ENCODE measurements at regions not wholly inside any gene's neighbourhood (a gene's known extent, or its start where the extent isn't known, plus 50 kb on each side); places are given as distances from the start of the nearest gene placed in this dataset.

DNA sequence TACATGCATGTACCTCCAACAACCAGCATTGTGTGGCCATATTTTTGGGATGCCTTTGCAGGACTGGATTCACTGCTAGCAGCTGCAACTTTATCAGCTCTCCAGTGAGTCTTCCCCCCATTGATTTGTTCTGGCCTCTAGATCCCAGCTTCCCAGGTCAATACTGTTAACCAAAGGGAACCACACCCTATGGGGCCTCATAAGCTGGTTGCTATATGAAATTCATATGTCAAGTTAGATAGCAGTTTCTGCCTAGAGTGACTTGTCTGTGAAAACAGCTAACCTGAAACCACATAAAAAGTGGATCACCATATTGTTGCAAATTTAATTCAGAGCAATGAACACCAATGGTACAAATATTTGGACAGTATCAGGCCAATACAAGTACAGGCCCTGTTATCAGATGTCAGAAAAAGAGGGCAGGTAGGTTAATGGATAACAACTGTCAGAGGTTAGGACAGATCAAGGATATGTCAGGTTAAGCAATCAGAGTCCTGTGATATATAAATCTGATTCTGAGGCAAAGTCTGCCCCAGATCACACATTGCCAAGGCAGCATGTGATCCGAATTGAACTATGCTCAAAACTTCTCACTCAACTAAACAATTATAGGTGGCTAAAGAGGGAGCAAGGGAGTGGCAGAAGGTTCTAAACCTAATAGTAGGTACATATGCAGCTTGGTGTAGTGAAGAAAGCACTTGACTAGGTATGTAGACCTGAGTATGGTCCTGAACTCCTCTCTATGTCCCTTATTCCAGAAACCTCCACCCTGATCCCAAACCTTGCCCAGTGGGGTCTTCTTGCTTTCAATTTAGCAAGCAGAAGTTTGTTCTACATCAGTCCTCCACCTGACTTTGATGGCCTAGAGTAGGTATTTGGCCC lies 94.7 kb upstream of the FOXN2 start:
- peak in 1 of 2 experiments; percentile 31 for DNase-seq
- intact Hi-C loops (cut with micrococcal nuclease; ENCODE audit: unreplicated experiment), result loop anchor here (10.0 kb wide), 1 partner anchor 205 kb away; no protein-coding TSS in a partner anchor

DNA sequence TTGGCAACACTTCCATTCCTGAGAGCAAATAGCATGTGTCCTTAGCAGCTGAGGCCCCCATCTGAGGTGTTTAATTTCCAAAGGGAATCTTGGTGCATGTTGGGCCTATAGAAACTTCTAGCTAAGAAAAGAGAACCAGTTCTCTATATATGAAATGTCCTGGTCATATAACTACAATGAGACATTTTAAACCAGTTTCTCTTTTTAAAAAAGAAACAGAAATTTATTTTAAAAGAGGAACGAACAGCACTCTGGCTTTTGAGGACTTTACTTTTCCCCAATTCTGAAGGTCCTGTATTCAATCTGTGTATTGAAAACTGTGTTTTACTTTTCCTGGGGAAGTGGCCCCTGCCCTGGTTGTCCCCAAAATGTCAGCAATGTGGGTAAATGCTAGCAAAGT lies 94.0 kb upstream of the FOXN2 start:
- H3K27ac Mint-ChIP-seq (ENCODE audit: unreplicated experiment), result no peak overlapping the region
- POLR2A ChIA-PET, result no interaction called here
- no peaks in the 10 kb centered on the region for H3K9me3 ChIP-seq
- BruUV-seq (replicated peaks), result TSS peak; percentile 74
- TF ChIP-seq, protein P1, sequence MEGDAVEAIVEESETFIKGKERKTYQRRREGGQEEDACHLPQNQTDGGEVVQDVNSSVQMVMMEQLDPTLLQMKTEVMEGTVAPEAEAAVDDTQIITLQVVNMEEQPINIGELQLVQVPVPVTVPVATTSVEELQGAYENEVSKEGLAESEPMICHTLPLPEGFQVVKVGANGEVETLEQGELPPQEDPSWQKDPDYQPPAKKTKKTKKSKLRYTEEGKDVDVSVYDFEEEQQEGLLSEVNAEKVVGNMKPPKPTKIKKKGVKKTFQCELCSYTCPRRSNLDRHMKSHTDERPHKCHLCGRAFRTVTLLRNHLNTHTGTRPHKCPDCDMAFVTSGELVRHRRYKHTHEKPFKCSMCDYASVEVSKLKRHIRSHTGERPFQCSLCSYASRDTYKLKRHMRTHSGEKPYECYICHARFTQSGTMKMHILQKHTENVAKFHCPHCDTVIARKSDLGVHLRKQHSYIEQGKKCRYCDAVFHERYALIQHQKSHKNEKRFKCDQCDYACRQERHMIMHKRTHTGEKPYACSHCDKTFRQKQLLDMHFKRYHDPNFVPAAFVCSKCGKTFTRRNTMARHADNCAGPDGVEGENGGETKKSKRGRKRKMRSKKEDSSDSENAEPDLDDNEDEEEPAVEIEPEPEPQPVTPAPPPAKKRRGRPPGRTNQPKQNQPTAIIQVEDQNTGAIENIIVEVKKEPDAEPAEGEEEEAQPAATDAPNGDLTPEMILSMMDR (IDR thresholded peaks at IDR 0.05; ENCODE audit: insufficient read depth in 1 of 2, low read depth in 1 of 2, low read length in 1 of 2, severe bottlenecking in 1 of 2, unreplicated experiment in 1 of 2), result no peak
- intact Hi-C loops (cut with micrococcal nuclease; ENCODE audit: unreplicated experiment), result loop anchor here (10.0 kb wide), 1 partner anchor 204 kb away; no protein-coding TSS in a partner anchor
- no peak overlapping the region for H3K4me3 Mint-ChIP-seq (ENCODE audit: unreplicated experiment)
- H3K4me3 ChIP-seq (ENCODE audit: low read depth, low read length), result no peak overlapping the region
- no peaks in the 10 kb centered on the region for H3K27me3 Mint-ChIP-seq (ENCODE audit: insufficient read depth, unreplicated experiment)
- peaks cover 23% of the 10 kb centered on the region for H3K4me1 Mint-ChIP-seq (ENCODE audit: low read depth, unreplicated experiment)
- H3K4me1 ChIP-seq, result peaks cover 32% of the 10 kb centered on the region
- no peak for DNase-seq
- no peaks in the 10 kb centered on the region for H3K36me3 ChIP-seq (ENCODE audit: control insufficient read depth, insufficient read depth, low read length)
- CTCF ChIA-PET, result no interaction called here
- no peaks in the 10 kb centered on the region for H3K27me3 ChIP-seq (replicated peaks; ENCODE audit: control insufficient read depth, insufficient read depth, low read length)
- H3K9me3 Mint-ChIP-seq (ENCODE audit: unreplicated experiment), result no peaks in the 10 kb centered on the region
- H3K36me3 Mint-ChIP-seq (ENCODE audit: insufficient read depth, unreplicated experiment), result no peaks in the 10 kb centered on the region

More for the DNA sequence above, 94.7 kb upstream of the FOXN2 start:
- ChIA-PET POLR2A (no interaction called here), CTCF (interaction anchor here (0.5 to 1.2 kb wide), 2 partner anchors 54 to 303 kb away, joined by 3 read pairs; no protein-coding TSS in a partner anchor)
- Histone ChIP-seq H3K4me1 (peaks cover 32% of the 10 kb centered on the region), H3K4me3 (ENCODE audit: low read depth, low read length) (no peak overlapping the region), H3K27me3 (replicated peaks; ENCODE audit: control insufficient read depth, insufficient read depth, low read length) (no peaks in the 10 kb centered on the region), H3K36me3 (ENCODE audit: control insufficient read depth, insufficient read depth, low read length) (no peaks in the 10 kb centered on the region), H3K9me3 (no peaks in the 10 kb centered on the region)
- H3K36me3 Mint-ChIP-seq (ENCODE audit: insufficient read depth, unreplicated experiment), result no peaks in the 10 kb centered on the region
- TF ChIP-seq, protein P1 (IDR thresholded peaks at IDR 0.05; ENCODE audit: insufficient read depth in 1 of 2, low read depth in 1 of 2, low read length in 1 of 2, severe bottlenecking in 1 of 2, unreplicated experiment in 1 of 2), result no peak
- H3K27ac Mint-ChIP-seq (ENCODE audit: unreplicated experiment), result no peak overlapping the region
- no peak overlapping the region for H3K4me3 Mint-ChIP-seq (ENCODE audit: unreplicated experiment)
- H3K4me1 Mint-ChIP-seq (ENCODE audit: low read depth, unreplicated experiment), result peaks cover 23% of the 10 kb centered on the region
- BruUV-seq (replicated peaks), result no TSS peak
- no peaks in the 10 kb centered on the region for H3K9me3 Mint-ChIP-seq (ENCODE audit: unreplicated experiment)
- no peaks in the 10 kb centered on the region for H3K27me3 Mint-ChIP-seq (ENCODE audit: insufficient read depth, unreplicated experiment)

DNA sequence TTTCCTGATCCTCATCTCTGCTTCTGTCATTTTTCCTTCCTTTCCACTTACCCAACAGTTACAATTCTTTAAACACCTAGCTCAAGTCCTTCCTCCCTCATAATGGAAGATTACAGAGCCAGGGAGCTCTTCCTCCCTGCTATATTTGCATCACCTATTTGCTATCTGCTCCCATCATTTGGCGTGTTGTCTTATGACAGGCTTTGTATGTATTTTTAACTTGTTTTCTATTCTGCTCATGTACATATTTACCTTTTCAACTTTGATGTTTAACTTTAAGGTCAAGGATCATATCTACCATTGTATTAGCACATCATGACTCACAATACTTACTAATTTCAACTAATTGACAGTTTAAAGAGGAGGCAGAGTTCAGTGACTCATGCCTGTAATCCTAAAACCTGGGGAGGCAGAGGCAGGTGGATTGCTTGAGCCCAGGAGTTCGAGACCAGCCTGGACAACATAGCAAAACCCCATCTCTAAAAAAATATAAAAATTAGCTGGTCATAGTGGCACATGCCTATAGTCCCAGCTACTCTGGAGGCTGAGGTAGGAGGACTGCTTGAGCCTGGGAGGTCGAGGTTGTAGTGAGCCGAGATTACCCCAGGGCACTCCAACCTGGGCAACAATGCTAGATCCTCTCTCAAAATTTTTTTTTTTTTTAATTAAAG lies 92.5 kb upstream of the FOXN2 start:
- no peaks in the 10 kb centered on the region for H3K36me3 Mint-ChIP-seq (ENCODE audit: insufficient read depth, unreplicated experiment)
- no TSS peak for BruUV-seq (replicated peaks)
- no peak overlapping the region for H3K4me3 Mint-ChIP-seq (ENCODE audit: unreplicated experiment)
- H3K4me1 Mint-ChIP-seq (ENCODE audit: low read depth, unreplicated experiment), result peaks cover 23% of the 10 kb centered on the region
- H3K4me3 ChIP-seq (ENCODE audit: low read depth, low read length), result no peak overlapping the region
- H3K27me3 Mint-ChIP-seq (ENCODE audit: insufficient read depth, unreplicated experiment), result no peaks in the 10 kb centered on the region
- H3K9me3 ChIP-seq, result no peaks in the 10 kb centered on the region
- no peak overlapping the region for H3K27ac Mint-ChIP-seq (ENCODE audit: unreplicated experiment)
- no peaks in the 10 kb centered on the region for H3K9me3 Mint-ChIP-seq (ENCODE audit: unreplicated experiment)
- peaks cover 32% of the 10 kb centered on the region for H3K4me1 ChIP-seq
- H3K27me3 ChIP-seq (replicated peaks; ENCODE audit: control insufficient read depth, insufficient read depth, low read length), result no peaks in the 10 kb centered on the region
- no peaks in the 10 kb centered on the region for H3K36me3 ChIP-seq (ENCODE audit: control insufficient read depth, insufficient read depth, low read length)
- CTCF ChIA-PET, result interaction anchor here (0.7 kb wide), 1 partner anchor 109 kb away, joined by 3 read pairs; no protein-coding TSS in a partner anchor
- TF ChIP-seq, protein P1 (IDR thresholded peaks at IDR 0.05; ENCODE audit: insufficient read depth in 1 of 2, low read depth in 1 of 2, low read length in 1 of 2, severe bottlenecking in 1 of 2, unreplicated experiment in 1 of 2), result no peak
- POLR2A ChIA-PET, result no interaction called here
- intact Hi-C loops (cut with micrococcal nuclease; ENCODE audit: unreplicated experiment), result loop anchor here (1.0 to 10.0 kb wide), 2 partner anchors 203 to 316 kb away; partner anchors contain the start of gene FBXO11
- peak in 1 of 2 experiments; percentile 44 for DNase-seq

All from Caco-2 (cell line).